ENCODE measurements at regions not wholly inside any gene's neighbourhood (a gene's known extent, or its start where the extent isn't known, plus 50 kb on each side); places are given as distances from the start of the nearest gene placed in this dataset.

- Histone ChIP-seq H3K27me3 (ENCODE audit: low read length) (no peaks in the 10 kb centered on the region), H3K4me3 (ENCODE audit: low read length) (no peak overlapping the region), H4K20me1 (ENCODE audit: low read length) (no peaks in the 10 kb centered on the region), H3K4me2 (ENCODE audit: low read length) (no peak overlapping the region), H3K27ac (ENCODE audit: low read length) (no peak overlapping the region), H3K9ac (ENCODE audit: low read length) (no peak overlapping the region), H3K9me3 (ENCODE audit: low read length) (no peaks in the 10 kb centered on the region), H3F3A (ENCODE audit: low read length, unreplicated experiment) (no peaks in the 10 kb centered on the region), H3K4me1 (ENCODE audit: insufficient read depth, low read length) (peaks cover 41% of the 10 kb centered on the region), H3K9me2 (replicated peaks; ENCODE audit: low read length) (no peaks in the 10 kb centered on the region), H3K36me3 (ENCODE audit: low read depth, low read length) (no peaks in the 10 kb centered on the region), H2AFZ (ENCODE audit: low read length) (no peak overlapping the region), H3K79me2 (ENCODE audit: low read length) (no peaks in the 10 kb centered on the region)
- ChIA-PET CTCF (no interaction called here), POLR2A (ENCODE audit: unreplicated experiment) (no interaction called here)
- TF ChIP-seq EZH2phosphoT487 (IDR thresholded peaks at IDR 0.05; ENCODE audit: borderline replicate concordance, low read length) = no peak
- TF ChIP-seq CTCF (conservative IDR thresholded peaks at IDR 0.05; ENCODE audit: low read depth, low read length) = no peak
- no peak for TF ChIP-seq EZH2 (IDR thresholded peaks at IDR 0.05; ENCODE audit: low read length, unreplicated experiment)
- intact Hi-C loops (cut with micrococcal nuclease) = no loop called here
- no TSS peak for BruUV-seq (replicated peaks)
- no peak for DNase-seq
- ATAC-seq = no peak
Observed at GRCh38 chr3:150070271-150070670, 99.6 kb upstream of the PFN2 start.

GRCh38 chr3:150069633-150070032 lies 98.9 kb upstream of the PFN2 start:
- Histone ChIP-seq H3K79me2 (ENCODE audit: low read length) (no peaks in the 10 kb centered on the region), H2AFZ (ENCODE audit: low read length) (no peak overlapping the region), H3K36me3 (ENCODE audit: low read depth, low read length) (no peaks in the 10 kb centered on the region), H3K9ac (ENCODE audit: low read length) (no peak overlapping the region), H3K9me2 (replicated peaks; ENCODE audit: low read length) (no peaks in the 10 kb centered on the region), H3F3A (ENCODE audit: low read length, unreplicated experiment) (no peaks in the 10 kb centered on the region), H3K27ac (ENCODE audit: low read length) (peak overlapping the region; percentile 20), H3K9me3 (ENCODE audit: low read length) (no peaks in the 10 kb centered on the region), H3K4me1 (ENCODE audit: insufficient read depth, low read length) (peaks cover 41% of the 10 kb centered on the region), H4K20me1 (ENCODE audit: low read length) (no peaks in the 10 kb centered on the region), H3K27me3 (ENCODE audit: low read length) (no peaks in the 10 kb centered on the region), H3K4me3 (ENCODE audit: low read length) (no peak overlapping the region), H3K4me2 (ENCODE audit: low read length) (peak overlapping the region; percentile 4; the same call in 1 of the 2 replicates)
- ChIA-PET CTCF (interaction anchor here (1.2 kb wide), 2 partner anchors 25 to 103 kb away, joined by 3 to 4 read pairs; no protein-coding TSS in a partner anchor), POLR2A (ENCODE audit: unreplicated experiment) (interaction anchor here (0.7 kb wide), 2 partner anchors 20 to 35 kb away, joined by 5 to 7 read pairs; no protein-coding TSS in a partner anchor)
- peak; percentile 33 for DNase-seq
- intact Hi-C loops (cut with micrococcal nuclease) = no loop called here
- BruUV-seq (replicated peaks) = no TSS peak
- peak; percentile 7; the same call in 1 of the 2 replicates for ATAC-seq
- TF ChIP-seq EZH2 (IDR thresholded peaks at IDR 0.05; ENCODE audit: low read length, unreplicated experiment) = no peak
- TF ChIP-seq CTCF (conservative IDR thresholded peaks at IDR 0.05; ENCODE audit: low read depth, low read length) = no peak
- no peak for TF ChIP-seq EZH2phosphoT487 (IDR thresholded peaks at IDR 0.05; ENCODE audit: borderline replicate concordance, low read length)

GRCh38 chr3:150069154-150069527 lies 98.4 kb upstream of the PFN2 start:
- intact Hi-C loops (cut with micrococcal nuclease) = no loop called here
- H3K4me2 ChIP-seq (ENCODE audit: low read length) = peak overlapping the region; percentile 4; the same call in 1 of the 2 replicates
- ChIA-PET POLR2A (ENCODE audit: unreplicated experiment) (interaction anchor here (0.6 to 0.7 kb wide), 4 partner anchors 21 to 159 kb away, joined by 3 to 7 read pairs (median 4); no protein-coding TSS in a partner anchor), CTCF (interaction anchor here (0.7 to 1.2 kb wide), 4 partner anchors 26 to 261 kb away, joined by 3 to 4 read pairs (median 4); no protein-coding TSS in a partner anchor)
- ATAC-seq = peak; percentile 71
- no peaks in the 10 kb centered on the region for H3K9me3 ChIP-seq (ENCODE audit: low read length)
- peaks cover 38% of the 10 kb centered on the region for H3K4me1 ChIP-seq (ENCODE audit: insufficient read depth, low read length)
- H3K27me3 ChIP-seq (ENCODE audit: low read length) = no peaks in the 10 kb centered on the region
- no peaks in the 10 kb centered on the region for H4K20me1 ChIP-seq (ENCODE audit: low read length)
- no peaks in the 10 kb centered on the region for H3F3A ChIP-seq (ENCODE audit: low read length, unreplicated experiment)
- no peak overlapping the region for H3K4me3 ChIP-seq (ENCODE audit: low read length)
- BruUV-seq (replicated peaks) = no TSS peak
- DNase-seq = no peak
- no peaks in the 10 kb centered on the region for H3K36me3 ChIP-seq (ENCODE audit: low read depth, low read length)
- H3K79me2 ChIP-seq (ENCODE audit: low read length) = no peaks in the 10 kb centered on the region
- TF ChIP-seq EZH2 (IDR thresholded peaks at IDR 0.05; ENCODE audit: low read length, unreplicated experiment) (no peak), CTCF (conservative IDR thresholded peaks at IDR 0.05; ENCODE audit: low read depth, low read length) (no peak), EZH2phosphoT487 (IDR thresholded peaks at IDR 0.05; ENCODE audit: borderline replicate concordance, low read length) (no peak)
- no peaks in the 10 kb centered on the region for H3K9me2 ChIP-seq (replicated peaks; ENCODE audit: low read length)
- H2AFZ ChIP-seq (ENCODE audit: low read length) = no peak overlapping the region
- no peak overlapping the region for H3K9ac ChIP-seq (ENCODE audit: low read length)
- H3K27ac ChIP-seq (ENCODE audit: low read length) = peak overlapping the region; percentile 20
